ENCODE measurements at regions not wholly inside any gene's neighbourhood (a gene's known extent, or its start where the extent isn't known, plus 50 kb on each side); places are given as distances from the start of the nearest gene placed in this dataset.

GRCh38 chr3:115381573-115381912 is 234.5 kb upstream of the ZBTB20 start:
- Histone ChIP-seq H3K36me3 (replicated peaks in 1 of 2; ENCODE audit: control insufficient read depth in 1 of 2, insufficient read depth in 2 of 2, low read length in 2 of 2) (no peaks in the 10 kb centered on the region), H3K4me1 (ENCODE audit: insufficient read depth, low read length) (no peaks in the 10 kb centered on the region), H3K79me2 (ENCODE audit: insufficient read depth, low read length) (no peaks in the 10 kb centered on the region), H3K27me3 (ENCODE audit: control insufficient read depth in 1 of 2, insufficient read depth in 2 of 2, low read length in 2 of 2) (no peaks in the 10 kb centered on the region), H2AFZ (ENCODE audit: low read length) (no peak overlapping the region), H3K4me3 (replicated peaks in 1 of 3; ENCODE audit: insufficient read depth in 1 of 3, low read depth in 2 of 3, low read length in 3 of 3) (no peak overlapping the region), H3K9ac (ENCODE audit: insufficient read depth, low read depth, low read length) (no peak overlapping the region), H4K20me1 (ENCODE audit: insufficient read depth, low read length) (no peaks in the 10 kb centered on the region), H3K9me3 (ENCODE audit: low read length) (no peaks in the 10 kb centered on the region), H3K4me2 (ENCODE audit: low read depth, low read length) (no peak overlapping the region), H3K27ac (ENCODE audit: extremely low read length, insufficient read depth, low read length) (no peak overlapping the region)
- 32% methylated on average over 5 of the region's 5 CpGs for WGBS (ENCODE audit: low lambda C conversion rate)
- FAIRE-seq = no peak
- TF ChIP-seq ZNF432 (CRISPR knock-in tag; IDR thresholded peaks at IDR 0.05; ENCODE audit: borderline replicate concordance) (no peak), POLR2G (IDR thresholded peaks at IDR 0.05; ENCODE audit: low read depth, low read length) (no peak), HNF4G (IDR thresholded peaks at IDR 0.05; ENCODE audit: borderline replicate concordance, low read depth, low read length) (no peak), HNF4G (CRISPR knock-in tag; IDR thresholded peaks at IDR 0.05; ENCODE audit: borderline replicate concordance, low read depth) (no peak), TEF (CRISPR knock-in tag; IDR thresholded peaks at IDR 0.05) (no peak), KLF9 (CRISPR knock-in tag; IDR thresholded peaks at IDR 0.05; ENCODE audit: low read depth) (no peak), TRAFD1 (CRISPR knock-in tag; IDR thresholded peaks at IDR 0.05; ENCODE audit: borderline replicate concordance) (no peak), PPARG (CRISPR knock-in tag; conservative IDR thresholded peaks at IDR 0.05) (no peak), ARID2 (CRISPR knock-in tag; IDR thresholded peaks at IDR 0.05; ENCODE audit: borderline replicate concordance) (no peak)
- intact Hi-C loops (cut with micrococcal nuclease; ENCODE audit: unreplicated experiment) (no loop called here), in situ Hi-C loops (cut with HindIII; ENCODE audit: extremely low pct_ligation_motif_present, low pct_unique_long_range_greater_than_20kb) (no loop called here)
- ChIA-PET CTCF (ENCODE audit: low intra/inter-chr PET ratio, low total read pairs) (no interaction called here), POLR2A (no interaction called here)
- ATAC-seq = no peak
- no TSS peak for BruUV-seq (replicated peaks)
- DNase-seq (ENCODE audit: low spot score) = no peak

Data from HepG2 (cell line).